ENCODE measurements at regions not wholly inside any gene's neighbourhood (a gene's known extent, or its start where the extent isn't known, plus 50 kb on each side); places are given as distances from the start of the nearest gene placed in this dataset.

GRCh38 chr9:108167136-108167900 is 677.7 kb upstream of the KLF4 start:
- Histone ChIP-seq H3K4me3 (ENCODE audit: insufficient read depth, low read depth, low read length) (no peak overlapping the region), H3K36me3 (ENCODE audit: control insufficient read depth, insufficient read depth, low read length) (no peaks in the 10 kb centered on the region), H3K9me3 (ENCODE audit: control insufficient read depth, low read length) (no peaks in the 10 kb centered on the region), H3K4me1 (ENCODE audit: control insufficient read depth, insufficient read depth, low read length) (peaks cover 7% of the 10 kb centered on the region), H3K27me3 (ENCODE audit: control insufficient read depth, insufficient read depth, low read length, poor library complexity, severe bottlenecking) (no peaks in the 10 kb centered on the region), H3K27ac (ENCODE audit: insufficient read depth, low read depth, low read length, poor library complexity, severe bottlenecking) (no peak overlapping the region)
- WGBS, 2 experiments = 93 to 94% methylated on average over 5 of the region's 5 CpGs

GRCh38 chr9:108166519-108166918 is 677.0 kb upstream of the KLF4 start:
- Histone ChIP-seq H3K4me1 (ENCODE audit: control insufficient read depth, insufficient read depth, low read length) (peaks cover 7% of the 10 kb centered on the region), H3K27ac (ENCODE audit: insufficient read depth, low read depth, low read length, poor library complexity, severe bottlenecking) (no peak overlapping the region), H3K27me3 (ENCODE audit: control insufficient read depth, insufficient read depth, low read length, poor library complexity, severe bottlenecking) (no peaks in the 10 kb centered on the region), H3K4me3 (ENCODE audit: insufficient read depth, low read depth, low read length) (no peak overlapping the region), H3K36me3 (ENCODE audit: control insufficient read depth, insufficient read depth, low read length) (no peaks in the 10 kb centered on the region), H3K9me3 (ENCODE audit: control insufficient read depth, low read length) (no peaks in the 10 kb centered on the region)
- 77% methylated on average over 2 of the region's 2 CpGs; no CpG with 5 or more reads in 1 of the 2 experiments for WGBS, 2 experiments

- 51 to 53% methylated on average over 5 of the region's 6 CpGs for WGBS, 2 experiments
- no peaks in the 10 kb centered on the region for H3K27me3 ChIP-seq (ENCODE audit: control insufficient read depth, insufficient read depth, low read length, poor library complexity, severe bottlenecking)
- H3K9me3 ChIP-seq (ENCODE audit: control insufficient read depth, low read length) = no peaks in the 10 kb centered on the region
- H3K4me1 ChIP-seq (ENCODE audit: control insufficient read depth, insufficient read depth, low read length) = peaks cover 7% of the 10 kb centered on the region
- H3K27ac ChIP-seq (ENCODE audit: insufficient read depth, low read depth, low read length, poor library complexity, severe bottlenecking) = no peak overlapping the region
- H3K4me3 ChIP-seq (ENCODE audit: insufficient read depth, low read depth, low read length) = no peak overlapping the region
- no peaks in the 10 kb centered on the region for H3K36me3 ChIP-seq (ENCODE audit: control insufficient read depth, insufficient read depth, low read length)
Observed at GRCh38 chr9:108163321-108164005, 673.9 kb upstream of the KLF4 start.

GRCh38 chr9:108162664-108163063 is 673.1 kb upstream of the KLF4 start:
- Histone ChIP-seq H3K4me3 (ENCODE audit: insufficient read depth, low read depth, low read length) (no peak overlapping the region), H3K27ac (ENCODE audit: insufficient read depth, low read depth, low read length, poor library complexity, severe bottlenecking) (no peak overlapping the region), H3K36me3 (ENCODE audit: control insufficient read depth, insufficient read depth, low read length) (no peaks in the 10 kb centered on the region), H3K27me3 (ENCODE audit: control insufficient read depth, insufficient read depth, low read length, poor library complexity, severe bottlenecking) (no peaks in the 10 kb centered on the region), H3K4me1 (ENCODE audit: control insufficient read depth, insufficient read depth, low read length) (peaks cover 7% of the 10 kb centered on the region), H3K9me3 (ENCODE audit: control insufficient read depth, low read length) (no peaks in the 10 kb centered on the region)
- 85 to 91% methylated on average over 1 of the region's 1 CpG for WGBS, 2 experiments

- 92 to 100% methylated on average over 1 of the region's 1 CpG for WGBS, 2 experiments
- Histone ChIP-seq H3K9me3 (ENCODE audit: control insufficient read depth, low read length) (no peaks in the 10 kb centered on the region), H3K27ac (ENCODE audit: insufficient read depth, low read depth, low read length, poor library complexity, severe bottlenecking) (no peak overlapping the region)
Observed at GRCh38 chr9:108161503-108161902, 671.9 kb upstream of the KLF4 start.

GRCh38 chr9:108160706-108161355 is 671.3 kb upstream of the KLF4 start:
- Histone ChIP-seq H3K4me3 (ENCODE audit: insufficient read depth, low read depth, low read length) (no peak overlapping the region), H3K27ac (ENCODE audit: insufficient read depth, low read depth, low read length, poor library complexity, severe bottlenecking) (no peak overlapping the region), H3K4me1 (ENCODE audit: control insufficient read depth, insufficient read depth, low read length) (peaks cover 7% of the 10 kb centered on the region), H3K36me3 (ENCODE audit: control insufficient read depth, insufficient read depth, low read length) (no peaks in the 10 kb centered on the region), H3K27me3 (ENCODE audit: control insufficient read depth, insufficient read depth, low read length, poor library complexity, severe bottlenecking) (no peaks in the 10 kb centered on the region), H3K9me3 (ENCODE audit: control insufficient read depth, low read length) (no peaks in the 10 kb centered on the region)
- 94 to 96% methylated on average over 5 of the region's 5 CpGs for WGBS, 2 experiments

More at GRCh38 chr9:108161503-108161902, 671.9 kb upstream of the KLF4 start:
- no peaks in the 10 kb centered on the region for H3K36me3 ChIP-seq (ENCODE audit: control insufficient read depth, insufficient read depth, low read length)
- no peak overlapping the region for H3K4me3 ChIP-seq (ENCODE audit: insufficient read depth, low read depth, low read length)
- peaks cover 7% of the 10 kb centered on the region for H3K4me1 ChIP-seq (ENCODE audit: control insufficient read depth, insufficient read depth, low read length)
- H3K27me3 ChIP-seq (ENCODE audit: control insufficient read depth, insufficient read depth, low read length, poor library complexity, severe bottlenecking) = no peaks in the 10 kb centered on the region

- Histone ChIP-seq H3K36me3 (ENCODE audit: control insufficient read depth, insufficient read depth, low read length) (no peaks in the 10 kb centered on the region), H3K4me1 (ENCODE audit: control insufficient read depth, insufficient read depth, low read length) (peaks cover 7% of the 10 kb centered on the region)
- WGBS, 2 experiments = 94% methylated on average over 1 of the region's 1 CpG
Observed at GRCh38 chr9:108160039-108160438, 670.5 kb upstream of the KLF4 start.

GRCh38 chr9:108158236-108158995 is 668.8 kb upstream of the KLF4 start:
- H3K4me1 ChIP-seq (ENCODE audit: control insufficient read depth, insufficient read depth, low read length) = peaks cover 2% of the 10 kb centered on the region
- H3K36me3 ChIP-seq (ENCODE audit: control insufficient read depth, insufficient read depth, low read length) = no peaks in the 10 kb centered on the region
- no peak overlapping the region for H3K4me3 ChIP-seq (ENCODE audit: insufficient read depth, low read depth, low read length)
- H3K9me3 ChIP-seq (ENCODE audit: control insufficient read depth, low read length) = no peaks in the 10 kb centered on the region
- no peak overlapping the region for H3K27ac ChIP-seq (ENCODE audit: insufficient read depth, low read depth, low read length, poor library complexity, severe bottlenecking)
- whole genome bisulfite sequencing, 2 experiments = 97 to 100% methylated on average over 3 to 4 of the region's 4 CpGs
- H3K27me3 ChIP-seq (ENCODE audit: control insufficient read depth, insufficient read depth, low read length, poor library complexity, severe bottlenecking) = no peaks in the 10 kb centered on the region

More at GRCh38 chr9:108160039-108160438, 670.5 kb upstream of the KLF4 start:
- Histone ChIP-seq H3K4me3 (ENCODE audit: insufficient read depth, low read depth, low read length) (no peak overlapping the region), H3K9me3 (ENCODE audit: control insufficient read depth, low read length) (no peaks in the 10 kb centered on the region), H3K27me3 (ENCODE audit: control insufficient read depth, insufficient read depth, low read length, poor library complexity, severe bottlenecking) (no peaks in the 10 kb centered on the region), H3K27ac (ENCODE audit: insufficient read depth, low read depth, low read length, poor library complexity, severe bottlenecking) (no peak overlapping the region)

- no peaks in the 10 kb centered on the region for H3K4me1 ChIP-seq (ENCODE audit: control insufficient read depth, insufficient read depth, low read length)
- no peaks in the 10 kb centered on the region for H3K9me3 ChIP-seq (ENCODE audit: control insufficient read depth, low read length)
- H3K36me3 ChIP-seq (ENCODE audit: control insufficient read depth, insufficient read depth, low read length) = no peaks in the 10 kb centered on the region
- 95 to 96% methylated on average over 5 of the region's 5 CpGs for WGBS, 2 experiments
- H3K27ac ChIP-seq (ENCODE audit: insufficient read depth, low read depth, low read length, poor library complexity, severe bottlenecking) = no peak overlapping the region
- no peak overlapping the region for H3K4me3 ChIP-seq (ENCODE audit: insufficient read depth, low read depth, low read length)
- no peaks in the 10 kb centered on the region for H3K27me3 ChIP-seq (ENCODE audit: control insufficient read depth, insufficient read depth, low read length, poor library complexity, severe bottlenecking)
Observed at GRCh38 chr9:108156270-108156998, 666.9 kb upstream of the KLF4 start.
